ENCODE measurements at regions not wholly inside any gene's neighbourhood (a gene's known extent, or its start where the extent isn't known, plus 50 kb on each side); places are given as distances from the start of the nearest gene placed in this dataset.

- no peak for TF ChIP-seq IRF3 (IDR thresholded peaks at IDR 0.05; ENCODE audit: low read depth, low read length)
Measured at GRCh38 chr14:97368049-97368448, 570.9 kb downstream of the VRK1 start (continued).

- WGBS (ENCODE audit: low lambda C conversion rate) = 0% methylated on average over 5 of the region's 5 CpGs
- DNase-seq = no peak
- no peaks in the 10 kb centered on the region for H3K9me2 ChIP-seq
- TF ChIP-seq REST (IDR thresholded peaks at IDR 0.05; ENCODE audit: low read depth, low read length) = no peak
- no peak for TF ChIP-seq USF2 (IDR thresholded peaks at IDR 0.05; ENCODE audit: borderline replicate concordance, low read depth, low read length)
- TF ChIP-seq USF1 (IDR thresholded peaks at IDR 0.05; ENCODE audit: borderline replicate concordance, low read depth) = no peak
- no peak for TF ChIP-seq SMC3 (IDR thresholded peaks at IDR 0.05; ENCODE audit: low read depth, low read length)
- no peak for TF ChIP-seq JUND (IDR thresholded peaks at IDR 0.05)
- TF ChIP-seq RCOR1 (IDR thresholded peaks at IDR 0.05; ENCODE audit: low read length) = no peak
- no peak for TF ChIP-seq TCF12 (IDR thresholded peaks at IDR 0.05)
- no peak for TF ChIP-seq MEF2A (IDR thresholded peaks at IDR 0.05; ENCODE audit: borderline replicate concordance, low read depth)
- no peak for TF ChIP-seq POLR2AphosphoS5 (IDR thresholded peaks at IDR 0.05; ENCODE audit: low read depth, low read length)
- no peak for TF ChIP-seq NFIC (IDR thresholded peaks at IDR 0.05; ENCODE audit: borderline replicate concordance)
- TF ChIP-seq FOXM1 (IDR thresholded peaks at IDR 0.05; ENCODE audit: low read depth) = no peak
- no peak overlapping the region for H2AFZ ChIP-seq (ENCODE audit: low read depth)
- POLR2A ChIA-PET = no interaction called here
- H3K4me2 ChIP-seq = no peak overlapping the region
- no peak overlapping the region for H3K9ac ChIP-seq
- no peaks in the 10 kb centered on the region for H3K4me1 ChIP-seq (ENCODE audit: control insufficient read depth in 1 of 2, insufficient read depth in 2 of 2, low read depth in 1 of 2, low read length in 1 of 2)
- H3K27ac ChIP-seq (ENCODE audit: low read depth in 2 of 2, low read length in 1 of 2) = no peak overlapping the region
- no peaks in the 10 kb centered on the region for H3F3A ChIP-seq (replicated peaks; ENCODE audit: insufficient read depth)
- H3K79me2 ChIP-seq (ENCODE audit: insufficient read depth) = no peaks in the 10 kb centered on the region
- no peak overlapping the region for H3K4me3 ChIP-seq (ENCODE audit: low read depth in 2 of 2, low read length in 1 of 2)
- H3K36me3 ChIP-seq (replicated peaks in 1 of 2; ENCODE audit: control insufficient read depth in 1 of 2, insufficient read depth in 2 of 2, low read length in 1 of 2) = no peaks in the 10 kb centered on the region
- H4K20me1 ChIP-seq (ENCODE audit: insufficient read depth) = no peaks in the 10 kb centered on the region
- no peaks in the 10 kb centered on the region for H3K27me3 ChIP-seq (ENCODE audit: insufficient read depth)
- H3K9me3 ChIP-seq = no peaks in the 10 kb centered on the region
- CTCF ChIA-PET = no interaction called here
Measured at GRCh38 chr14:97368900-97369564, 571.9 kb downstream of the VRK1 start.

Data from SK-N-SH (cell line).